ENCODE measurements at regions not wholly inside any gene's neighbourhood (a gene's known extent, or its start where the extent isn't known, plus 50 kb on each side); places are given as distances from the start of the nearest gene placed in this dataset.

DNA sequence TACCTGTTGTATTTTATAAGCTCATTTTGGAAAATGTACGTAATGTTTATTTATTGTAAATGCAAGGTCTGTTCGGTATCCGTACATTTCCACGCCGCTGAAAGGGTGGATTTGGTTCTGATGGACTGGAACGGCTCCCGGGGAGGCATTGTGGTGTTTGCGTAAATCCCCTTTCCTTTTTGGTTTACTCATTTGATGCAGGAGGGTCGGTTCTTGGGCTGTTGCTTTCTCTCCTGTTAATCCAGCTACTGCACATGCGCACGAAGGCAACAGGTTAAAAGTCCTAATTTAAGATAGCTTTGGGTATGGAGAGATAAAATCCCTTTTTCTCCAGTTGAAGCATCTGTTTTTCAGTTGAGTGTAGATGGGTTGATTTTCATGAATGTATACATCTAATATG lies 224.4 kb downstream of the TM9SF2 start:
- no peak for DNase-seq (ENCODE audit: extremely low read depth in 1 of 11, low read depth in 9 of 11, low spot score in 4 of 11)

DNA sequence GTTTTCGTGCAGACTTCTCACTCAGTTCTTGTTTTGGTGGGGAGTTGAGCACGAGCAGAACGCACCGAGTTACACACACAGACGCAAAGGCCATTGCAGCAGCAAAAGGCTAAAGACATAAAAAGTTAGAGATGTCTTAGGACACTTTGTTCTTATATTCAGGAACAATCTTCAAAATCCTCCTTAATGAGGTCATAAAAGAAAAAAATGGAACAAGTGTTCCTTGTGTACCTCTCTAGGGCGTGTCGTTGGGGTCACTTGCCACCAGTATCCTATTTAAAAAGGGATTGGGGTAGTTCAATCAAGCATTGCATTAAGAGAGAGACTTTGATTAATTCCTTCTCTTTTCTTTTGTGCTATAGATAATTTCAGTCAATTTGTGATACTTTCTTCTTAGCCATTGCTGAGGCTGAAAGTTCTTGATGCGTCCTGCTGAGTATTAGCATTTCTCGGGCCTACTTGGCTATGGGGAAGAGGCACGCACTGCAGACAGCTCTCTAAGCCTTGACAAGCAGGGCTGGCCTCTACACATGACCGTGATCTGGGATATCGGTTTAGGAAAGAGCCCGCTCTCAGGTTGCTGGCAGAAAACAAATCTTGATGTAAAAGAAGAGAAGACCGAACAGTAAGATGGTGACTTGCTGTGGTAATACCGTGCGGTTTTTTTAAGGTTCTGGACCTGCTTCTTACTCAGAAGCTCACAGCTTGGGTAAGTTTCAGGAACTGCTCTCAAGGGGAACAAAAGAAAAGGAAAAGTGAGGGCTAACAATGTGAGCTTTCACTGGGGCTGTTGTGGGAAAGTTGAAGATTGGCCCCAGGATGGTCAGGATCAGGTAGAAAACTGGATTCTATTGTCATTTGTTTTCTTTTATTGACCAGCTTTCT lies 223.6 kb downstream of the TM9SF2 start:
- DNase-seq (ENCODE audit: extremely low read depth in 1 of 11, low read depth in 9 of 11, low spot score in 4 of 11), result no peak

DNA sequence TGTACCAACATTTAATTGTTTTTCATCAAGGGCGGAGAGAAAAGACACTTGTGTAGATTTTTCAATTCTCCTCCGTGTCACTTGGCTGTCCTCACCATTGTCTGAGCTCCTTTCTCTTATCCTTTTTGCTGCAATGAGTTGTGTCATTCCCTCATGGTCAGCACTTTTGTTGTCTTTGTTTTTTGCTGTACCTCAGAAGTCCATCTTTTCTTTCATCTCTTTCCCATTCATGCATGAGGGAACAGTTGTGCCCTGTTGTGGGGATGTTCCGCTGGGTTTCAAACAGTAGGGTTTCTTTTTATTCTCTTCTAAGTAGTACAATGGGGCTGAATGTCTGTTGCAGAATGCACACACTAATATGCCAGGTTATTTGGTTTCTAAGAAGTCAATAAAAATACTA lies 222.6 kb downstream of the TM9SF2 start:
- no peak for DNase-seq (ENCODE audit: extremely low read depth in 1 of 11, low read depth in 9 of 11, low spot score in 4 of 11)

DNA sequence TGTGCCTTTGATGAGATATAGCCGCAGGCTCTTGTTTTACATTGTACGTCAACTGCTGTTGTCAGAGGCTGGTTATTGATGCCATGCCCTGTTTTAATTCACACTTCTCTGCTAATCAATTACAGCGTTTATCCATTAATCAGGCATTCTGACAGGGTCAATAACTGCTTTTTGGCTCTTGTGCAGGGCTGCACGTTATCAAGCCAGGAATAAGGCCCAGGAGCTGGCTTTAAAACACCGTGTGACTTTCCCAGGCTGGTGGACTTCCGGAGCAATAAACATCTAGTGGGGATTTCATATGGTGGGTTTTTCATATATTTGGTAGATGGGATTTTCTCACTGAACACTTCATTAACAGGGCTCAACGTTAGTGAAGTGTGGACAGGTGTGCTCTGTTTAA lies 221.7 kb downstream of the TM9SF2 start:
- no peak for DNase-seq (ENCODE audit: extremely low read depth in 1 of 11, low read depth in 9 of 11, low spot score in 4 of 11)

DNA sequence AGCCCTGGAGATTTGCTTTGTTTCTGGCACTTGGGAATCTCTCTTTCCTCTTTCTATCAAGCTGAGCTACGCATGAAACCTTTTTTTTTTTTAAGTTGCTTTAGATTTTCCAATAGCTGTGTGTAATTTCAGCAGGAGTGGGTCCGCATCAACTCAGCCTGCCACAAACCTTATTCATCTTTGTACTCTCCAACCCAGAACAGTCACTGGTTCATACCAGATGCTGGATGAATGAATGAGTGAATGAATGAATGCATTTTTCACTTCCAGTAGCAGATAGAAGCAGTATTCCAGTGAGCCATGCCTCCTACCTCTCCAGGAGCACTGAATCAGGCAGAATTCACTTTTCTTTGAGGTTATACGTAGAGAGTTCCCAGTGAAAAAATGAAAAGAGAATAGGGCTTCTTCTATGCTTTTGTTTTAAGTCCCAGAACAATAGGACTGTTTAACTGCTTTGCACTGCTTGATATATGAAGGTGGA lies 221.1 kb downstream of the TM9SF2 start:
- DNase-seq (ENCODE audit: extremely low read depth in 1 of 11, low read depth in 9 of 11, low spot score in 4 of 11), result no peak

DNA sequence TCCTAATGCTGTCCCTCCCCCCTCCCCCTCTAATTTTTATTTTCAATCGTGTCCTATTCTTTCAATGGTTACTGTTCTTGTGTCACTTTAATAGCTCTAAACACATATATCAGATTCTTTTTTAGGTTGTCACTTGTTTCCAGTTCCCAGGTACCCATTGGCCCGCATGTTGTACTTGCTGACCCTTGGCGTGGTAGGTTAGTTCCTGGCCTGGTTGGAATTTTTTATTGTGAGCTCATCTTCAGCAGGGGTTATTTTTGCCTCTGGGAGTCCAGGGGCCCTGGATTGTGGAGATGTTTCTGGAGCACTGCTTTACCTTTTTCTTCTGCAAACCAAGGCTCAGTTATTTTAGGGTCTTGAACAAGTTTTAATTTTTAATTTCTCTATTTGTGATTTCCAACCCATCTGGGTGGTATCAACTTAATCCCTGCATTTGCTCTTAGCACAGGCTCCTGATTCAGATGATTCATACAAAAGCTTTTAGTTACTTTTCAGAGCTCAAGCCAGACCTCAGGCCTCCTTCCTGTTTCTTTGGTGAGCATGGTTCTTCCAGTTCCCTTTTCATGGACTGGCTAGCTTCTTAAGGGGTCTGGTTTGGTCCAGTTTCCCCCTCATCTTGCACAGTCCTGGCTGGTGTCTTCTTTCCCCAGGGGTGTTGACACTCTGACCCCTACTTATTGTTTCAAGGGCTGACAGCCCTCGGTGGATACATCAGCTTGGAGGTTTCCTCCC lies 220.5 kb downstream of the TM9SF2 start:
- DNase-seq (ENCODE audit: extremely low read depth in 1 of 11, low read depth in 9 of 11, low spot score in 4 of 11), result no peak

DNA sequence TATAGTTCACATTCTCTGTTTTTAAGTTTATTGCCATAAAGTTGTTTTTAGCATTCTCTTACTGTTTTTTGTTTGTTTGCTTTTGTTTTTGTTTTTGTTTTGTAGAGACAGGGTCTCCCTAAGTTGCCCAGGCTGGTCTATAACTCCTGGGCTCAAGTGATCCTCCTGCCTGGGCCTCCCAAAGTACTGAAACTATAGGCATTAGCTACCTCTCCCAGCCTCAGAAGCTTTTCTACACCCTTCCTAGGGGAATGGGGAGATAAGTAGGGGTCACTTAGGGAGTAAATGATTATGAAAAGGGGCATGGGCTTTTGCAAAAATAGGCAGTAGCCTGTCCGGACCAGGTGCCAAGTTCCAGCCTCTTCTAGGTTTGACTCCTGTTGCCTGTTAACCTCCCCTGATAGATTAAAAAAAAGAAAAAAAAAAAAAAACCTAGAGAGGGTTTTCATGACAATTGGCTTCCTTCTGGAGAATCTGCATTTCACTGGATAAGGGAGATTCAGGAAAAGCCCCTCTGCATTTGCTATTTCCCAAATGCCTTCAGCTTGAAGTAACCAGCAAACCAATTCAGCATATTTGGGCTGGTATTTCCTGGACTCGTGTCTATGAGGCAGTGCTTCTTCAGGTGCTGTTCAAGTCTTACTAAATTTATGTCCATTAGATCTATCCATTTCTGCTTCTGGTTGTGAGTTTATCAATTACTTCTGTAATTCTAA lies 216.8 kb downstream of the TM9SF2 start:
- DNase-seq (ENCODE audit: extremely low read depth in 1 of 11, low read depth in 9 of 11, low spot score in 4 of 11), result no peak

DNA sequence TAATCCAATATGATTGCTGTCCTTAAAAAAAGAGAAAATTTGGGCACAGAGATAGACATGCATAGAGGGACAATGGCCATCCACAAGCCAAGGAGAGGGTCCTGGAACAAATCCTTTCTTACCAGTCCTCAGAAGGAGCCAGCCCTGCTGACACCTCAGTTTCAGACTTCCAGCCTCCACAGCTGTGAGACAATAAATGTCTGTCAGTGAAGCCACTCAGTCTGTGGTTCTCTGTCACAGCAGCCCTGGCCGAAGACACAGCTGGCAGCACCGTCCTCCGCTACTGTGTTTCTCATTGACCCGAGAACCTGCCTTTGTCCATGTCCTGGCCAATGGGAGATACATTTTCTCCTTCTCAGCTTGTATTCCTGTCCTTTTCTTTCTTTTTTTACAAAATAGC lies 207.9 kb downstream of the TM9SF2 start:
- DNase-seq (ENCODE audit: extremely low read depth in 1 of 11, low read depth in 9 of 11, low spot score in 4 of 11), result no peak

DNA sequence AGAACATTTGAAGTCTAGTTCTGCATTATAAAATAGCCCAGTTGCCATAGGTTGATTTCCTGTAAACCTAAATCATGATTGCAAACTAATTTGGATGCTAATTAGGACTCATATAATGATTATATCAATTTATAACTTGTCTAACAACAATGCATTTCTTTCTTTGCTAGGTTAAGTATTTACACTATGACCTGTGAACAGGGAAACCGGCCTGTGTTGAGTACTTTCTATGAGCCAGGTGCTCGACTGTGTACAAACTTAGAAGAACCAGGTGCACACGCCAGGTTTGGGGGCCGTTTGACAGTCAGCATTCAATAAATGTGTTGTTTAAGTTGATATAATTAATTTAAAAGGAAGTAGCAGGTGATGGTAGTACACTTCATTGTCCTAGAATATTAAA lies 203.1 kb downstream of the TM9SF2 start:
- DNase-seq (ENCODE audit: extremely low read depth in 1 of 11, low read depth in 9 of 11, low spot score in 4 of 11), result no peak

DNA sequence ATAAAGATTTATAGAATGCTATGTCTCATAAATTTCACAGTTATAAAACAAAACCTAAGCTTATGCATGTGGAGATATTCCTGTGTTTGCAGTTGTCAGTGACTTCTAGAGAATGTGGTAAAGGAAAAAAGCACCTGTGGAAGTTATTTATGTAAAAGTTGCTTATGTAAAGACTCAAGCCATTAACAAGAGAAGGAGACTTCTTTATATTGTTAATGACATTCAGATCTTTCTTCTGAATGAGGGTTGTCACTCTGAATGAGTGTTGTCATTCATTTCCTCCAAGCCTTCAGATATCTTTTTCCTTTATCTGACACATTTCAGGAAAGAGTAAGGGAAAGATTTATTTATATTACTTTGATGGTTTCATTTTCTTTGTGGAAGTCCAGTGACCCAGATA lies 202.6 kb downstream of the TM9SF2 start:
- DNase-seq (ENCODE audit: extremely low read depth in 1 of 11, low read depth in 9 of 11, low spot score in 4 of 11), result no peak

DNA sequence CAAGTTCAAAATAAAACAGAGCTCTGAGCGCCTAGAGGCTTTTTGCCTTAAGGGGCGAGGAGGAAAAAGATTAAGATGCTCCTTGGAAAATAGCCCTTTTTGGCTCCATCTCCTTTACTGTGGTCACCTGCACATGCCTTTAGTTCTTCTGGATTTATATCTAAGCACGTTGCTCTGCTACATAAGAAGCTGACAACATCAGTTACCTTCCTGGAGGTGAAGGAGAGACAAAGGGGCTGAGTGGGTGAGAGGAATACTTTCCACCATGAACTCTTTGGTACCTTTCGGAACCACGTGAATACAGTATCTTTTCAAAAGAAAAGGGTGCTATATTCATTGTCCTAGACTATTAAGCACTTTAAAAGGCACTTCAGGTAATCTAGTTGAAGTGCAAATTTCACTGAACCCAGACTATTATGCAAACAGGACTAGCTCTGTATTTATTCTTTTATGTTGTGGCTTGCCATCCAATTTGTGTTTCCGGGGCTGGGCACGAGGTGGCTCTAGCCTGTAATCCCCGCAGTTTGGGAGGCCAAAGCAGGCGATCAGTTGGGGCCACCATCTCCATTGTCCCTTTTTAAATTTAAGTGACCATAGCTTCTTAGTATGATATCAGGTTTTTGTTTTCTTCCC lies 201.5 kb downstream of the TM9SF2 start:
- DNase-seq (ENCODE audit: extremely low read depth in 1 of 11, low read depth in 9 of 11, low spot score in 4 of 11), result no peak

DNA sequence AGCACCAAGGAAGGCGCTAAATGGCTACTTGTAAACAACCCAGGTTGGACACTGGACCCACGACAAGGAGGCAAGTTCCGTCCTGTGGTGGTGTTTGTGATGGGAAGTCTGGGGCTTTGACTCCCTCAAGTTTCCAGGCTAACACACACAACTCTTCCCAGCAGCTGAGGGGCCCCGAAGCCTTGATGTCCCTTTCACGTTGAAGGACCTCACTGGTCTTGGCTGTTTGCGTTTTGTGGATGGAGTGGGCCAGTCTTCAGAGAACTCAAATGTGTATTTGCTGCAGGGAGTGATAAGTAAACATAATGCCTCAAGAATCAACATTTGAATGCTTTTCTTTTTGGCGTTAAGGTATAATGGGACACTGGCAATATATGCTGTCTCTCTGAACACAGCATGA lies 199.2 kb downstream of the TM9SF2 start:
- DNase-seq (ENCODE audit: extremely low read depth in 1 of 11, low read depth in 9 of 11, low spot score in 4 of 11), result no peak

DNA sequence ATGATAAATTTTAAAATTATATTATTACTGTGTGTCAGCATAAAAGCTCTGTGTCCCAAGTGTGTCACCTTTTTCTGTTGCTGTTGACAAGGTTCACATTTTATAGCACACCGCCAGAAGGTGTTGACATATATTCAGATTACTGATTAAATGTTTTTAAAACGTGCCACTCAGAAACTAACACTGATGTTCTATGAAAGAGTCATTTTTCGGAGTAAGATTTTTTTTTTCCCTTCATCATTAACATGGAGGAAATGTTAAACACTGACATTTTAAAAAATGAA lies 197.5 kb downstream of the TM9SF2 start:
- DNase-seq (ENCODE audit: extremely low read depth in 1 of 11, low read depth in 9 of 11, low spot score in 4 of 11), result no peak

DNA sequence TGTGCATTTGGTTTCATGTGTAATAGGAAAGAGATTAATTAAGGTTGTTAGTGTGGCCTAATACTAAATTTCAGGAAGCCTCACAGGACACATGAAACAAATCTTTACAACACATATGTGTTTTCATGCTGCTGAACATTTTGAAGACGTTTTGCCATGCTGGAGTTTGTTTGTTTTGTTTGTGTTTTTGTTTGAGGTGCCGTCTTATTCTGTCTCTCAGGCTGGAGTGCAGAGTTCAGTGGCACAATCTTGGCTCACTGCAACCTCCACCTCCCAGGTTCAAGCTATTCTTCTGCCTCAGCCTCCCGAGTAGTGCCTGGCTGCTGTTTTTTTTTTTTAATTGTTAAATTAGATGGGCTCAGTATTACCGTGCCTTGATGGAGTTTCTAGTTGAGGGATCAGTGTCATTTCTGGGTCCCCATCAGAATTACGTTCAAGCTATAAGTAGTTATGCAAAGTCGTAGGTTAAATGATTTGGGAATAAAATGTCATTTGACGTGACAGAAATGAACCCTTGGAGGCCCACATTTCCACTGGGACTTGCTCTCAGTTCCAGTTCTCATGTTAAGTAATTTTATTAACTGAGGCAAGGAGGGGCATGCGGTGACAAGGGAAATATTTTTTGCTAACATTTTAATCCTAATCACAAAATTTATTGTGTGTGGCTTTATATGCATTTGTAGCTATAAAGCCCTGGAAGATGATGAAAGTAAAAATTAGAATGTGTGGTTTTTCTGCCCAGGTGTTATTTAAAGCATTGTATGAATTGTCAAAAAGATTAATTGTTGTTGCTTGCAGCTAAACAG lies 196.9 kb downstream of the TM9SF2 start:
- DNase-seq (ENCODE audit: extremely low read depth in 1 of 11, low read depth in 9 of 11, low spot score in 4 of 11), result no peak

DNA sequence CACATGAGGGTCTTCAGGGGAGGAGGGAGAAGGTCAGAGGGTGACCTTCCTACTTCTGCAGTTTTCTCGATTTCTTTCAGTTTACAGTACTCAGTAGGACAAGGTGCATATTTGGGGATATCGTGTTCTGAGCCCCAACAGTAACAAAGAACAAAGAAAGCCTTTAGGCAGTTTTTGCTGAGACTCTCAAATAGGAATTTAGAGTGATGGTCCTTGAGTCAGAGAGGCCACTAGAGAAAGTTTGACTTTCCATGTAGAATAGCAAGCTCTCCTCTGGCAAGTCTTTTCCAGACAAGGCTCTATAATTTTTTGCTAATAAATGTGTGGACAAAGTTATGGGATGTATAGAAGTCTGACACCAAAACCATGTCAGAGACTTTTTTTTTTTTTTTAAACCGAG lies 194.6 kb downstream of the TM9SF2 start:
- DNase-seq (ENCODE audit: extremely low read depth in 1 of 11, low read depth in 9 of 11, low spot score in 4 of 11), result no peak

DNA sequence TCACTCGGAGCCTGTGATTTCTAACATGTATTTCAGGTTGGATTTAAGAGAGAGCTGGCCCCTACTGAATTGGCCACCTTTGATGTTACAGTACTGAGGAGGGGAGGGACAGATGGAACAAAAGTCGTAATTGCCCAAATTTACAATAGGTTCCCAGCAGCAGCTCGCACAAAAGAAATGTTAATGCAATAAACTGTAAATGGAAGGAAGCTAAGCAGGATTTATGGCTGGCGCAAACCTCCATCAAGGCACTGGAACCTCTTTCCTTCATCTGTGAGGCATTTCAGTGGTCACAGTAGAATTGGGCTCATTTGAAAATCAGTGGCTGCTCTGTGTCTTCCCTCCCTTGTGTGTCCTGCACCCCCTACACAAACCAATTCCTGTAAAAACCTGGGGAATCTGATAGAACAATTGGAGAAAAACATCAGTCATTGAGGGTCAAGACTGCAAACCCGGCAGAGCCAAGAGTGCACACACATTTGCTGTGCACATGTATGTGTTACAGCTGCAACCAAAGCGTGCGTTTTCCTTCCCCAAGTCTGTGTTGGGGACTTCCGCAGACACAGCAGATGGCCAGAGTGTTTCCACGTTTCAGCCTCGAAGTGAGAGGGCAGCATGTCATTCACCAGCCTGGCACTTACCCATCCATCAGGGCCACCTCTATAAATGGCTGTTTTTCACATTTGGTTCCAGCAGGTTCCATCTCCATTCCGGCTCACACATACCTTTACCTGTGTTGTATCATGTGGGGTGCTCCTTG lies 192.8 kb downstream of the TM9SF2 start:
- DNase-seq (ENCODE audit: extremely low read depth in 1 of 11, low read depth in 9 of 11, low spot score in 4 of 11), result no peak

DNA sequence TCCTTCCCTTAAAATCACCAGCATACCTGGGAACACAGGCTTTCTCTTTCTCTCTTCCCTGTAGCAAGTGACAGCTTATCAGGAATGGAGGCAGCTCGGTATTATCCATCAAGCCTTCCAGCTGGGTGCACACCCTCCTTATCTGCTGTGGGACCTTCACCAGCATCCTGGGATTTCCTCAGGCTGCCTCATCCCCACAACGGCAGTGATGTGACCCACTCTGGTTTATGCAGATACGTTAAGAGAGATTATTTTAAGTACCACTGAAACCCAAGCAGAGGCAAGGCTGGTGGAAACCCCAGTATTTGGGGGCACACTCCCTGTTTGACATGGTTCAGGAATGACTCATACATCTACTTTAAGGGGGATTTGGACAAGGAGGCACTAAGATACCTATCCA lies 192.1 kb downstream of the TM9SF2 start:
- no peak for DNase-seq (ENCODE audit: extremely low read depth in 1 of 11, low read depth in 9 of 11, low spot score in 4 of 11)

DNA sequence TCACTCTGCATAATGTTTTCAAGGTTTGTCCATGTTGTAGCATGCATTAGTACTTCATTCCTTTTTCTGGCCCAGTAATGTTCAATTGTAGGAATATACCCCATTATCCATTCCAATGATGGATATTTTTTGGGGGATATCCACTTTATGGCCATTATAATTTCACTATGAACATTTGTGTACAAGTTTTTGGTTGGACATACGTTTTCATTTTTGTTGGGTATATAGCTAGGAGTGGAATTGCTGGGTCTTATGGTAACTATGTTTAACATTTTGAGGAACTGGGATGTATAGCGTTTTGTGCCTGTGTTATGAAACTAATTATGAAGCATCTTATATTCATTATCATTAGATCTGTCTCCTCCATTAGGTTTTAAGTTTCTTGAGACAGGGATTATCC lies 191.6 kb downstream of the TM9SF2 start:
- no peak for DNase-seq (ENCODE audit: extremely low read depth in 1 of 11, low read depth in 9 of 11, low spot score in 4 of 11)
